Activated naive CD8-positive, alpha-beta T cell treated with anti-CD3 and anti-CD28 coated beads, Interleukin-2, amount 10 ng/mL, durations not matched to agents 7 days and 5 days (primary cell): ENCODE measurements at regions not wholly inside any gene's neighbourhood (a gene's known extent, or its start where the extent isn't known, plus 50 kb on each side); places are given as distances from the start of the nearest gene placed in this dataset.

Source experiments
- ATAC-seq: fragments of 150-1000 bp; cut with Tn5 transposase; one replicate; pipeline ENCODE4 v1.10.0; 2021; ENCODE audit warnings: low read depth, moderate library complexity
- POLR2A ChIA-PET: fragments of 350-600 bp; sonication (Branson Sonifier 250); formaldehyde crosslinking; loops from one replicate; lab custom pipeline; 2021; ENCODE audit warnings: antibody characterized with exemption; lab: Charles Lee
- DNase-seq: peaks from one replicate; pipeline ENCODE4 v3.0.0; 2021
- H3K27ac Mint-ChIP-seq: one replicate; pipeline ENCODE4 v1.8.0; 2022; ENCODE audit warnings: mild to moderate bottlenecking, mixed read lengths
- H3K27me3 Mint-ChIP-seq: one replicate; pipeline ENCODE4 v1.8.0; 2022; ENCODE audit warnings: mild to moderate bottlenecking, moderate library complexity, mixed read lengths
- H3K36me3 Mint-ChIP-seq: one replicate; pipeline ENCODE4 v1.8.0; 2021; ENCODE audit warnings: mild to moderate bottlenecking, mixed read lengths
- H3K4me1 Mint-ChIP-seq: one replicate; pipeline ENCODE4 v1.8.0; 2021; ENCODE audit warnings: mixed read lengths
- H3K4me3 Mint-ChIP-seq: one replicate; pipeline ENCODE4 v1.8.0; 2022; ENCODE audit warnings: mild to moderate bottlenecking, moderate library complexity, mixed read lengths
- H3K9me3 Mint-ChIP-seq: one replicate; pipeline ENCODE4 v1.8.0; 2021; ENCODE audit warnings: mixed read lengths

DNA sequence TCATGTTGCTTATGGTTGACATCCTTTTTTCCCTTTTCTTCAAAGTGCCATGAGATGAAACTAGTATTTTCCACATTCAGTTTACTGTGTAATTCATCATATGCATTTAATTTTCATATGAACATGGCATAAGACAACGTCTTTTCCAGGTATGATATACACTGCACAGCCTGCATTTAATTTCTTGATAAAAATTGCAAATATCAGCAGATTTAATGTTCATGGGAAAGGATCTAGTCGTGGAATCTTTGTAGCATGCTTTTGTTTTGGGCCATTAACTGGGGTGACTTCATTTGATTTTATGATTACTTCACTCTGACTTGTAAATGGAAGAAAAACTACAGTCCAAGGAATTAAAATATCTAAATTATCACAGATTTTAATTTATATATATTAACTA lies 837.3 kb downstream of the IPMK start:
- H3K27ac Mint-ChIP-seq: no peak overlapping the region
- no peaks in the 10 kb centered on the region for H3K27me3 Mint-ChIP-seq
- POLR2A ChIA-PET: no interaction called here
- H3K36me3 Mint-ChIP-seq: no peaks in the 10 kb centered on the region
- no peak for DNase-seq
- no peaks in the 10 kb centered on the region for H3K4me1 Mint-ChIP-seq
- H3K4me3 Mint-ChIP-seq: no peak overlapping the region
- ATAC-seq: no peak
- no peaks in the 10 kb centered on the region for H3K9me3 Mint-ChIP-seq

DNA sequence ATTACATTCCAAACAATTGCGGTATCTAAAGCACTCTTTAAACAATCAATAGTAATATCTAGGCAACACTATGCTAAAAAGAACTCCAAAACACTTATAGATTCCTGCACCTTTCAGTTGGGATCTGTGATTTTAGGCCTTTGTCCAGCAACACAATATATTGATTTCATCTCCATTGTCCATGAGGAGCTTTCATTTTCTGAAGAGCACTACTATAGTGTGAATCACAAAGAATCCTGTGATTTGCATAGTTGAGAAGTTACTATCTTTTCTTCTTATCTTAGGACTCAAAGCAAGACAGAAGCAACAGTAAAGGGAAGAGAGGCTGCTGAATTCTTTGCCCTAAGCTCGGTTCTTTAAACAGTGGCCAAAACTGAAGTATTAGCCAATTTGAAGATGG lies 846.8 kb downstream of the IPMK start:
- H3K36me3 Mint-ChIP-seq: no peaks in the 10 kb centered on the region
- DNase-seq (no peak), ATAC-seq (no peak)
- H3K27ac Mint-ChIP-seq: no peak overlapping the region
- no peaks in the 10 kb centered on the region for H3K9me3 Mint-ChIP-seq
- H3K4me3 Mint-ChIP-seq: no peak overlapping the region
- no peaks in the 10 kb centered on the region for H3K4me1 Mint-ChIP-seq
- H3K27me3 Mint-ChIP-seq: no peaks in the 10 kb centered on the region
- POLR2A ChIA-PET: no interaction called here

DNA sequence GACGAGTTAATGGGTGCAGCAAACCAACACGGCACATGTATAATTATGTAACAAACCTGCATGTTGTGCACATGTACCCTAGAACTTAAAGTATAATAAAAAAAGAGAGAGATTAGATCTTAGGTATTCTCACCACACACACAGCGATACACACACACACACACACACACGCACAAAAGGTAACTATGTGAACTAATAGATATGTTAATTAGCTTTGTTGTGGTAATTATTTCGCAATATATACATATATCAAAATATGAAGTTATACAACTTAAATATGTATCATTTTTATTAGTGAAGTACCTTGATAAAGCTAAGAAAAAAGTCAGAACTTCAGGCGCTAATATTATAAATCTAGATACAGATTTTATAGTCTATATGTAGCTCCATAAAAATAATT lies 849.2 kb downstream of the IPMK start:
- POLR2A ChIA-PET: no interaction called here
- Mint-ChIP-seq H3K4me3 (no peak overlapping the region), H3K27ac (no peak overlapping the region), H3K36me3 (no peaks in the 10 kb centered on the region), H3K9me3 (no peaks in the 10 kb centered on the region), H3K4me1 (no peaks in the 10 kb centered on the region), H3K27me3 (no peaks in the 10 kb centered on the region)
- DNase-seq (no peak), ATAC-seq (no peak)

GRCh38 chr10:57395923-57396322 lies 871.8 kb downstream of the IPMK start:
- ATAC-seq (no peak), DNase-seq (no peak)
- H3K27me3 Mint-ChIP-seq: no peaks in the 10 kb centered on the region
- H3K4me1 Mint-ChIP-seq: no peaks in the 10 kb centered on the region
- H3K36me3 Mint-ChIP-seq: no peaks in the 10 kb centered on the region
- no peaks in the 10 kb centered on the region for H3K9me3 Mint-ChIP-seq
- no peak overlapping the region for H3K4me3 Mint-ChIP-seq
- POLR2A ChIA-PET: no interaction called here
- no peak overlapping the region for H3K27ac Mint-ChIP-seq

GRCh38 chr10:57367412-57367811 lies 900.3 kb downstream of the IPMK start:
- no peaks in the 10 kb centered on the region for H3K27me3 Mint-ChIP-seq
- H3K9me3 Mint-ChIP-seq: no peaks in the 10 kb centered on the region
- no peaks in the 10 kb centered on the region for H3K36me3 Mint-ChIP-seq
- H3K4me1 Mint-ChIP-seq: no peaks in the 10 kb centered on the region
- ATAC-seq: no peak
- no peak for DNase-seq
- POLR2A ChIA-PET: no interaction called here
- H3K27ac Mint-ChIP-seq: no peak overlapping the region
- H3K4me3 Mint-ChIP-seq: no peak overlapping the region

DNA sequence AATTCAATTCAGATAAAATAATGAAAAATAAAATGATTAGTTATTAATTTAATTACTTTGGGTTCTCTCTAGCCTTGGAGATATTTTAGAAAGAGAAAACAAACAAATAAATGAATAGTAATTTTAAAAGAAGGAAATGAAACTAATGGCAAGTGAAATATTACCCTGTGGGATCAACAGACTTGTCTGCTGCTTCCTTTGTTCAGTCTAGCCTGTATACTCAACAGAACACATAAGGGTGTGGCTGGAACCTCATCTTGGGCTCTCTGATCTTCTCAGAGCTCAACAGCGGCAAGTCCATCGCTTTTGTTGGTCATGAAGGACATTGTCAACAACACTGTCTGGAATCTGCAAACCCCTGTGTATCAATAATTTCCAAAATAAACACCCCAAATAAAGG lies 904.9 kb downstream of the IPMK start:
- H3K27me3 Mint-ChIP-seq: no peaks in the 10 kb centered on the region
- no peaks in the 10 kb centered on the region for H3K36me3 Mint-ChIP-seq
- POLR2A ChIA-PET: no interaction called here
- no peak for ATAC-seq
- no peaks in the 10 kb centered on the region for H3K4me1 Mint-ChIP-seq
- no peak overlapping the region for H3K27ac Mint-ChIP-seq
- H3K9me3 Mint-ChIP-seq: no peaks in the 10 kb centered on the region
- DNase-seq: no peak
- H3K4me3 Mint-ChIP-seq: no peak overlapping the region

DNA sequence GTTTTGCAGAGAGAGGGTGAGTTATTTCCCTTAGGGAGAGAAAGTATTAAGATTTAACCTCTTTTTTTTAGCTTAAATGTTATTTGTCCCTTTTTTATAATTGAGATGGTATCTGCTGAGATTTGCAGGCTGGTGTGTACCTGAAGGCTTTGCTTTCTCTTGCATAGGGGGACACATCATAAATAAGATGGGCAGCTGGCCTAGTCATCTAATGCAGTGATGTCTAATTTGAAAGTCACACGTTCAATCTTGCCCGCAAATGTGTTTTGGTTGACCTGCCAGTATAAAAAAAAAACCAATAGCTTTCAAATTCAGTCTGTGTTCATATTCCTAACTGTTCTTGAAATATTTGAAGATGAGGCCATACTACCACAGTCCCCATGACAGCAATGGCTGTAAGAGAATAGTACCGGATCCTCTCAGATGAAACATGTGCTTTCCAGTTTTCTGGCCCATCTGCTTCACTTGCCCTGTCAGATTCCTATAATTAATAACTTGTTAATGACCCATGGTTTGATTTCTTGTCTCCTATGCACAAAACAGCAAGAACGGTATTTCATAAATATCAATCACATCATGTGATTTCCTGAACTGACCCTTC lies 914.2 kb downstream of the IPMK start:
- Mint-ChIP-seq H3K4me1 (no peaks in the 10 kb centered on the region), H3K9me3 (no peaks in the 10 kb centered on the region), H3K27ac (no peak overlapping the region), H3K27me3 (no peaks in the 10 kb centered on the region), H3K36me3 (no peaks in the 10 kb centered on the region), H3K4me3 (no peak overlapping the region)
- DNase-seq: no peak
- no peak for ATAC-seq
- POLR2A ChIA-PET: no interaction called here

- H3K27me3 Mint-ChIP-seq: no peaks in the 10 kb centered on the region
- DNase-seq (no peak), ATAC-seq (no peak)
- no peak overlapping the region for H3K4me3 Mint-ChIP-seq
- no peaks in the 10 kb centered on the region for H3K4me1 Mint-ChIP-seq
- no peak overlapping the region for H3K27ac Mint-ChIP-seq
- H3K36me3 Mint-ChIP-seq: no peaks in the 10 kb centered on the region
- POLR2A ChIA-PET: no interaction called here
- no peaks in the 10 kb centered on the region for H3K9me3 Mint-ChIP-seq
These were observed 916.6 kb downstream of the IPMK start for GRCh38 chr10:57351076-57351475.

DNA sequence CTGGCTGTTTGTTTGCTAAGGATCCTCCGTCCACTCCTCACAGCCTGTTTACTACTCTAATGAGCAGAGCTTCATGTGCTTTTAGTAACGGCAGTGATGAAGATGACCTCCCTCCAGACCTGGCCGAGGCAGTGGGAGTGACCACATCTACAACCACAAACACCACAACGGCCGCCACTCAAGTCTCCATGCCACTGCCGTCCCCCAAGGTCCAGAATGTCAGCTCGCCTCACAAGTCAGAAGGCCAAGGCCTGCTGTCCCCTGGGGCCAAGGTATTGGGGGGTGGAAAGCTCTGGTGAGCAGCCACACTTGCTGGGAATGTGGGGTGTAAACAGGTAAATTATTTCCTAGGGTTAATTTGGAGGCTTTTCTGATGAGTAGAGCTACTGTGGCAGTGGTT lies 926.4 kb downstream of the IPMK start:
- Mint-ChIP-seq H3K27ac (no peak overlapping the region), H3K4me3 (no peak overlapping the region), H3K4me1 (no peaks in the 10 kb centered on the region), H3K36me3 (no peaks in the 10 kb centered on the region), H3K27me3 (no peaks in the 10 kb centered on the region), H3K9me3 (peaks cover 6% of the 10 kb centered on the region)
- DNase-seq (no peak), ATAC-seq (no peak)
- POLR2A ChIA-PET: no interaction called here

DNA sequence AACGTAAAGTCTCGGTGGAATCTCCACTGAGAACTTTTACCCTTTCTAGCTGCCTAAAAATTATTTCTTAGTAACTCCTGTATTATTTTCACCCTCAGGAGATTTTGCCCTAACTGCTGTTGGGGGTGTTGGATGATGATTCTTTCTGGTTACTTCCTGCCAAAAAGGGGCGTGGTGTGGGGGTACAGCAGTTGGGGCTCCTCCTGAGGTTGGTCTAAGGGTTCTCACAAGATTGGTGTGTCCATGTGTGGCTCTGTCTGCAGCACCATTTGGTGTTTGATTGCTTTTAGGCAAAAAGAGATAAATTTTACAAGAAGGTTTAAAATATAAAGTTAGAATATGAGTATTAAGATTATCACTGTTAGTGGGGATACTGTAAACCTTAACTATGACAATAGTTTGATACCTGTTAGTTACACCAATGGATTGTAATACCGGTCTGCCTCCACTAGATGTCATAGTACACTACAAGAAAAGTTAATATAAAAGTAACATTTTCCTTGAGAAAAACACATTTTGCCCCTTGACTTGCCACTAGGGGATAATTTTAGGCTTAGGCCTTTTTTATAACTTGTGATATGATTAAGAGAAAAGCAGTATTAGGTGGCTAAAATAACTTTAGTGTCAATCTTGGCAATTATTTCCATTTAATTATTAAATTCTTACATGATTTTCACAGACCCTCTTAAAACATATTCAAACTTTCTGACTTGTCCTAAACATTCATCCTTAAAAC lies 928.7 kb downstream of the IPMK start:
- H3K4me1 Mint-ChIP-seq: no peaks in the 10 kb centered on the region

GRCh38 chr10:57336865-57337264 lies 930.8 kb downstream of the IPMK start:
- no peak for DNase-seq
- H3K4me1 Mint-ChIP-seq: no peaks in the 10 kb centered on the region
- no peak overlapping the region for H3K4me3 Mint-ChIP-seq
- ATAC-seq: no peak
- H3K36me3 Mint-ChIP-seq: no peaks in the 10 kb centered on the region
- POLR2A ChIA-PET: no interaction called here
- H3K27me3 Mint-ChIP-seq: no peaks in the 10 kb centered on the region
- H3K27ac Mint-ChIP-seq: no peak overlapping the region
- no peaks in the 10 kb centered on the region for H3K9me3 Mint-ChIP-seq

More for the DNA sequence above, 928.7 kb downstream of the IPMK start:
- Mint-ChIP-seq H3K27ac (no peak overlapping the region), H3K4me3 (no peak overlapping the region), H3K9me3 (peaks cover 3% of the 10 kb centered on the region), H3K36me3 (no peaks in the 10 kb centered on the region), H3K27me3 (no peaks in the 10 kb centered on the region)
- POLR2A ChIA-PET: no interaction called here
- DNase-seq (no peak), ATAC-seq (no peak)

DNA sequence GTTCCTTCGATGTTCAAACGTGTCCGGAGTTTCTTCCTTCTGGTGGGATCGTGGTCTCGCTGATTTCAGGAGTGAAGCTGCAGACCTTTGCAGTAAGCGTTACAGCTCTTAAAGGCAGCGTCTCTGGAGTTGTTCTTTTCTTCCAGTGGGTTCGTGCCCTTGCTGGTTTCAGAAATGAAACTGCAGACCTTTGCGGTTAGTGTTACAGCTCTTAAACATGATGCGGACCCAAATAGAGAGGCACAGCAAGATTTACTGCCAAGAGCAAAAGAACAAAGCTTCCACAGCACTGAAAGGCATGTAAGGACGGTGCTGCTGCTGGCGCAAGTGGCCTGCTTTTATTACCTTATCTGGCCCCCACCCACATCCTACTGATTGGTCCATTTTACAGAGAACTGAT lies 931.4 kb downstream of the IPMK start:
- ATAC-seq: no peak
- H3K4me1 Mint-ChIP-seq: no peaks in the 10 kb centered on the region

GRCh38 chr10:57334523-57334922 lies 933.2 kb downstream of the IPMK start:
- DNase-seq (no peak), ATAC-seq (no peak)
- Mint-ChIP-seq H3K36me3 (no peaks in the 10 kb centered on the region), H3K27me3 (no peaks in the 10 kb centered on the region), H3K9me3 (no peaks in the 10 kb centered on the region), H3K27ac (no peak overlapping the region), H3K4me3 (no peak overlapping the region), H3K4me1 (no peaks in the 10 kb centered on the region)
- POLR2A ChIA-PET: no interaction called here

More for the DNA sequence above, 931.4 kb downstream of the IPMK start:
- POLR2A ChIA-PET: no interaction called here
- no peak for DNase-seq
- Mint-ChIP-seq H3K36me3 (no peaks in the 10 kb centered on the region), H3K4me3 (no peak overlapping the region), H3K9me3 (no peaks in the 10 kb centered on the region), H3K27ac (no peak overlapping the region), H3K27me3 (no peaks in the 10 kb centered on the region)

GRCh38 chr10:57333880-57334279 lies 933.8 kb downstream of the IPMK start:
- Mint-ChIP-seq H3K27ac (no peak overlapping the region), H3K4me1 (no peaks in the 10 kb centered on the region), H3K27me3 (no peaks in the 10 kb centered on the region), H3K9me3 (no peaks in the 10 kb centered on the region), H3K36me3 (no peaks in the 10 kb centered on the region), H3K4me3 (no peak overlapping the region)
- DNase-seq (no peak), ATAC-seq (no peak)
- POLR2A ChIA-PET: no interaction called here
